ENCODE measurements at regions not wholly inside any gene's neighbourhood (a gene's known extent, or its start where the extent isn't known, plus 50 kb on each side); places are given as distances from the start of the nearest gene placed in this dataset.
"Not testable (repeated sequence)": the region's sequence is repeated elsewhere in the genome, so short reads cannot be mapped to it uniquely, and the experiment has no call there.

DNA sequence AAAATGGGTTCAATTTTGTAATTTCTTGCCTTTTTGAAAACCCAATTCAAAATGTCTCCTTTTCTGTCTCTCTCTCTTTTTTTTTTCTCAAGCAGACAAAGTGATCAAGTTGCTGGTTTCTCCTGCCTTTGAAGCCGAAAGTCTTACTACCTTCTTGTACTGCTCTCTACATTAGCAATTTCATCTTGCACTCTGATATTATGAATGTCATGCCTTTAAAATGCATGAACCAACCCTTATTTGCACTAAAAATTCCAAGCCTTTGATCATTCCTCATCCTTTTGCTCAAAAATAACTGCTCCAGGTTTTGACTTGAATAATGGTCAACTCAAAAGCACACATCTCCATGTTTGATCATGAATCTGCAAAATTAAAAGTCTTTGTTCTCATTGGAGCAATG is 125.2 kb downstream of the CETN3 start:
- DNase-seq = no peak

DNA sequence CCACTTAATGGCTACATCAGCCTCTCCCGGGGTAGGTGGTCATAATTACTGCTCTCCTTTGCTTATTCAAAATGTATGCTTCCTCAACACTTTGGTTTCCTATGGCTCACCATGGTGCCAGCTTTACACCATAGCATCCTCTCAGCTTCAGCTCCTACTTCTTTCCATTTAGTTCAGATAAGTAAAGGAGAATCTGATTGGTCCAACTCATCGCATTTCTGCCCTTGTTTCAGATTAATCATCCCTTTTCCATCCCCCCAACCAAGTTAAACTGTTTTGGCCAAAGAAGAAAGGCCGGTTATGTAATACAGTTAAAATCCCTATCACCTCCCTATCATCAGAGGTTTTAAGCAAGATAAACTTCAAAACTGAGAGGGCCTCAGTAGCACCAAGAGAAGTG is 130.5 kb downstream of the CETN3 start:
- peak; percentile 77 for DNase-seq

DNA sequence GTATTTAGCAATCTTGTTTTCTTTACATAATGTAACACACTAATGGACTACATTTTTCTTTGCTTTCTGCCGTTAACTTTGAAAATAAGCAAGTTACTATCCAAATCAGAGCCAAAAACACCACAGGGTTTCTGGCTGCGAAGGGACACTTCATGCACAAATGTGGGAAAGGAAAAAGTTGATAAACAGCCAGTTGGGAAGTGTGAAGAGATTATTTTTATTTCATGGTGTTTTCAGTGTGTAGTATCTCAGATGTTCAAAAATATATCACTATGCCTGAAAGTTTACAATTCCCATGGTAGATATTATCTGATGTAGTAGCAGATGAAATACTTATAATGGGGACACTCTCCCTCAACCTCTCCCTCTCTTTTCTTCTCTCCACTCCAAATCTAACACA is 135.3 kb downstream of the CETN3 start:
- DNase-seq = no peak

DNA sequence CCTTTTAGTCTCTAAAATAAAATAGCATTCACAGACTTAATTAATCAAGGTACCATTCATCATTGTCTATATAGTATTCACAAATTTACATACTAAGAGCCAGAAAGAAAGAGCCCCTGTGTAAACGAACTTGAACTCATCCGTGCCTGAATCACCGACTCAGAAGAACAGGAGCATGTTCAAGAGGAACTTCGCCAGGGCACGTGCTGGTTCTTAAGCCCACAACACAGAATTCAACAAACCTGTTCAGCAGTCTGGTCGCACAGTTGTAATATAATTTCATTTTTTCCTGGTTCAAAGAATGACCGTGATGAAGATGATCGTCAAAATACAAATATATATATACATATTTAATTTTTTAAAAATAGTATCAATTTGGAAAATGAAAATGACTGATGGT is 141.9 kb downstream of the CETN3 start:
- DNase-seq = no peak

DNA sequence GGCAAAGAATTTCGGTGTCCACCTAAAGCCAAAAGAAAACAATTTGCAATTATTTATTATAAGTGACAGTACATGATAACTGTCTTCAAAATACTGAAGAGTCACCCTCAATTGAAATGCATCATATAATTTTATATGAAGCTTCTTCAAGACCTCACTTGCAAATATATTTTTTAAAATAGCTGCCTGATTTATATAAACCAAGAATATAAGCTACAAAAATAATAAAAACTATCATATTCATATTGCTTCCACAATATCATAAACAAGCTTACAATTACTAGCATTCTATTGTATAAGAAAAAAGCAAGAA is 144.1 kb downstream of the CETN3 start:
- no peak for DNase-seq

DNA sequence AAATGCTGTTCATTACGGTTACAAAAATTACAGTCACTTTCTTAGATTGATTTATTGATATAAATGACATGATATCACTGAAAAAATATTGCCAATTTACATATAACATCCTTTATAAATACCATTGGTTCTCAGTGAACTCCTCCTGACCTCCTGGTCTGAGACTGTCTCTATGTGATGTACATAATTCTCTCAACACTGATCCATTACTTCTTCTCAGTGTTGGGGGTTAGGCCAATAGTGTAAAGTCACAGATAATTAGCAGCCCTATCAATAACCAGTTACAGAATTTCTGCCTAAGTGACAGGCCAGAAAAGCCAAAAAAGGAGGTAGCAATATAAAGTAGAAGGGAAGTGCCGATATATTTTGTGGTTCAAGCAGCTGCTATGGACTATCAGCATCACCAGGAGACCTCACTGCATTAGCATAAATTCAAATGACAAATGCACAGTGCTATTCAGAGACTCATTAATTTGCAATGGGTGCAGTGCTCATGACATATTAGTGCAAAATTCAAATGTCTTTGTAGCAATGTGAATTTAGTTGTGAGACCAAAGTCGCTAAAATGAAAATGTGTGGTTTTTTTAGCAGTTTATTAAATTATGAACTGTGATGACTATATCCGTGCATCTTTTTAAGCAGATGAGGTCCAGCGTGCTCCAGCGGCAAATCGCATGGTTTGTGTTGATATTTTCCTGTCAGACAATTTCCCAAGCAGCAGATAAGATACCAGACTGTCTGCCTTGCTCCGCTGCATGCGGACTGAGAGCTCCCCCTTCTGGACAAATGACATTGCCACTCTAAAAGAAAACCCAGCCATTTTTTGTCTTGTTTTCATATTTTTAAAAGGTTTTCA is 144.6 kb downstream of the CETN3 start:
- DNase-seq = peak; percentile 35

DNA sequence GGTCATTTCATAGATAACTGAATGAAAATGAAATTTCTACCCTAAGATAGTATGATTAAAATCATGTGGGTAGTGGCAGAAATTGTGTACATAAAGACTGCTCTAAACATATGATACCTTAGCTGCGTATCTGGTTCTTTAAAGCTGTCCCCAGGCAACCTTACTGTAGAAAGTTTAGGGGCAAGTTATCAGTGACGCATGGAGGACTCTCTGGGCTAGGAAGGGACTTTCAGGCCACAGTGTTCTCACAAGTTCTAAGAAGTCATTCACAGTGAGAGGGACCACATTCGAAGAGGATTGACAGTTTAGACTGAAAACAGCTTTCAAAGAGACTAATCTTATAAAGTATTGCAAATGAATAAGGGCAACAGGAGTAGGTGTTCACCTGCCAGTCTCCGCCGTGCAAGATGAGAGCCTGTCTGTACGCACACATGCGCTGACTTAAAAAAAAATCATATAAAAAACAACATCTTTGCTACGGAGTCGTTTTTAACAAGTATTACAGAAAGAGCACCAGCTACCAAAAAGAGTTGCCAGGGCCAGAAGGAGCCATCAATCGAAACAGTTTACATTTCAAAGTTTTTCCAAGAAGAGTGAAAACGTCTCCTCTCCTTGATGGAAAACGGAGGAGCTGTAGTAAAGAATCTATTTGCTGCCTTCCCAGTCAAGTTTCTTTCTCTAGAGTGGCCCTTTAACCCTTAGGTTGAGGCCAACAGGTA is 146.3 kb downstream of the CETN3 start:
- no peak for DNase-seq

DNA sequence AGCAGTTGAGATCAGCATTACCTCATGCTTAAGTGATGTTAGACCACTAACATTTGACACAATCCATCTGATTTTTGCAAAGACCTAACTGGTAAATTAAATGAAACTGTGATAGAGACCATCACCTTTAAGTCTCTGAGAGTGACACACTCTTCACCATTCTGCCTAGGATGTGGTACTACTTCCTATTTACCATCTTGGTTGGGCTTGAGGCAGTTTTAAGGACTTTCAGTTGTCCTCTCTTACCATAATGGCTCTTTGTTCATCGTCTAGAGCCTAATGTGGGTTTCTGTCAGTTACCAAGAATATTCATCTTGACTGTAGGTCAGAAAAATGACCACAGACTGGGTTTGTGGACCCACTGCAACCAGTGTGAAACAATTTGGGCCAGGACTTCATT is 158.1 kb downstream of the CETN3 start:
- DNase-seq = no peak

DNA sequence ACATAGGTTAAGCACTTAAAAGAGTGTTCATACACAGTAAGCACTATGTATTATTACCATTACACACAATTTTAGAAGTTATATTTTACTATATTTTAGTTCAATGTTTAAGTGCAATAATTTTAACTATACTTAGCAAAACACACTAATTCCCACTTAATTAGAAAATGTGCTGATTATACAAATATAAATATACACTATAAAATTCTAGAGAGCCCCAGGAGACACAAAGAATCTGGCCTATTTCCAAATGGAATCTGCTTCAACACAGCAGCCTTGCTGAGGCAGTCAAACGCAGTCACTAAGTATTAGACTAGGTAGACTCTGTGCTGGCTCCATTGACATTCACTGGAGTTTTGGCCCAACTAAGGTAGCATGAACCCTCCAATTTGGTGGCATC is 160.9 kb downstream of the CETN3 start:
- DNase-seq = no peak

DNA sequence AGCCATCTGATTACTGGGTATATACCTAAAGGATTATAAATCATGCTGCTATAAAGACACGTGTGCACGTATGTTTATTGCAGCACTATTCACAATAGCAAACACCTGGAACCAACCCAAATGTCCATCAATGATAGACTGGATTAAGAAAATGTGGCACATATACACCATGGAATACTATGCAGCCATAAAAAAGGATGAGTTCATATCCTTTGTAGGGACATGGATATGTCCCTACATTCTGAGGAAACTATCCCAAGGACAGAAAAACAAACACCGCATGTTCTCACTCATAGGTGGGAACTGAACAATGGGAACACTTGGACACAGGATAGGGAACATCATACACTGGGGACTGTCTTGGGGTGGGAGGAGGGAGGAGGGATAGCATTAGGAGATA is 165.7 kb downstream of the CETN3 start:
- DNase-seq = not testable (repeated sequence)

DNA sequence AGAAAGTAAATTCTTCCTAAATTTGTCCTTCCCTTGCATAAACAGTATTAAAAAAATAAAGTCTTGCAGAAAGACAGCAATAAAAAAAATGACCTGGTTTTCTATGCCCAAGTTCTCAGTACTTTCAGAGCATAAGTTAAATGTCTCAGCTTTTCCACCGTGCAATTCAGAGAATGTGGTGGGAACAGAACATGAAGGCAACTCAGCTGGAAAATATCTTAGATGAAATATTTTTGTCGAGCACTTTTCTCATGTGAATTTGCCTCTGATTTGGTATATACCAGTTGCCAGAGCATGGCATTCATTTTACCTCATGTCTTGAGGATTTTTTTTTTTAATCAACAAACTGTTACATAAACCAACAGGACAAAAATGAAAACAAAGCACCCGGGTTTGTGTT is 176.1 kb downstream of the CETN3 start:
- no peak for DNase-seq

DNA sequence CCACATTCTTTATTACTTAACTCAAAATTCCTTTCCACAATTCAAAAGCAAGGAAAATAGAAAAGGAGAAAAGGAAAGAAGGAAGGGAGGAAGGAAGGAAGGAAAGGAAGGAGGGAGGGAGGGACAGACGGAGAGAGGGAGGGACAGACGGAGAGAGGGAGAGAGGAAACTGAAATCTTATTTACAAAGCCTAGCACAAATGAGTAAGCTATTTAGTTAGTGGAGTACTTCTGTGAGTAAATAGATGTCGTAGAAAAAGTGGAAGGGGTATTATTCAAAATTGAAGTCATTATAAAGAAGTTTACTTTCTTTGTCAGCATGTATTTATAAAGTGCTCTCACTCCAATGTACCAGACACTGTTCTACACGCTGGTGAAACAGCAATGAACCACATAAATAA is 177.9 kb downstream of the CETN3 start:
- DNase-seq = no peak

DNA sequence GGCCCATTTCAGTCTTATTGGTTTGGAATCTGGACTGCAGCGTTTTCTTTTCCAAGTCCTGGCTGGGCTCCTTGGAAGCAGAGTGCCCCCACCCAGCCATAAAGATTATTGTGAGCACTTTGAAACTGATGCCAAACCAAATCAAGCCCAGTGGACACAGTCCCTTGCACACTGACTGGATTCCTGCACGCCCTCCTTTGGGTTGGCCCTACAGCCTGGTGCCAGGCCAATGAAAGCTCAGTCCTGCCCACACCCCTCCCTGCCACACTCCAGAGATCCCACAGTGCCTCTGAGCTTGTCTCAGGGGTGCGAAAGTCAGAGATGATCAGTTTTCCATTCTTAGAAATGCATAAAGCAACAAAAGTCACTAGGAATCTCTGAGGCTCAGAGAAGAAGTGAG is 181.9 kb downstream of the CETN3 start:
- no peak for DNase-seq

DNA sequence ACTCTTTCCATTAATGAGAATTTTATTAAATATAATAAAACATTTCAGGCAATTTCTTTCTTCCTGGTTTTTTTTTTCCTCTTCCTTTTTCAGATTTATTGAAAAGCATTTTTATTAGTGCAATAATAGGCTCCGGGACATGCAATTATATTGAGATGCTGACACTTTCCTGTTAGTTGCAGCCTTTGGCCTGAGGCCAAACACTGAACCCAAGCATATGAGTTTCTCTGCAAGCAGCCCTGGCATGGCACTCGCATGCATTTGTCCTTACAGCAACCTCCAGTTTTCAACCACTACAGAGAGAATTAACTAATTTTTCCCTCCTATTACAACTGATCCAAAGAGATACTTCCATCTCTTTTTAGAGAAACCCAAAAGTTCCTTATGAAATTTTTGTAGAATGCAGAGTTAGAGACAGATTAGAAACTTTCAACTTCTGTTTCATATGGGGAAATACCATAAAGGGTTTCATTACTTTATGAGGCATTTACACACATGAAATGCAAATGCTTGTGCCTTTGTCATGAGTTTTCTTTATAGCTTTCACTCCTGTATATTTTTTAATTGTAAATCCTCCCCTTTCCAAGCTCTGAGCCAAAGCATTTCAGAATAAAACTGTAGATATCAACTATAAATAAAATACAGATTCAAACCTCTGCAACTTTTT is 183.0 kb downstream of the CETN3 start:
- no peak for DNase-seq

DNA sequence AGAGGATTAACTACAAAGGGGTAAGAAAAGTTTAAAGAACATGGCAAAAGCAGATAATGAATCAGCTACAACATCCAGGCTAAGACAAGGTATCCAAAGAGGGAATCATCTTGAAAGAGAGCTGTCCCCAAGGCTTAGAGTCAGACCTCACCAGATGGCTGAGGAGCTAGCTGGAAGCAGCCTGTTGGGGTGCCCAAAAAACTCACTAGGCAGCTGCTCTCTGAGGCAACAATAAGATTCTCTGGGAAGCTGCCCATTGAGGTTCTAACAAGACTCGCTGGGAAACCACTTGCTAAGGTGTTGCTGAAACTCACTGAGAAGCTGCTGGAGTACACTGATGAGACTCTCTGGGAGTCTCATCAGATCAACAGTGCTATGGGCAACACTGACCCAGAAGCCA is 185.2 kb downstream of the CETN3 start:
- no peak for DNase-seq

DNA sequence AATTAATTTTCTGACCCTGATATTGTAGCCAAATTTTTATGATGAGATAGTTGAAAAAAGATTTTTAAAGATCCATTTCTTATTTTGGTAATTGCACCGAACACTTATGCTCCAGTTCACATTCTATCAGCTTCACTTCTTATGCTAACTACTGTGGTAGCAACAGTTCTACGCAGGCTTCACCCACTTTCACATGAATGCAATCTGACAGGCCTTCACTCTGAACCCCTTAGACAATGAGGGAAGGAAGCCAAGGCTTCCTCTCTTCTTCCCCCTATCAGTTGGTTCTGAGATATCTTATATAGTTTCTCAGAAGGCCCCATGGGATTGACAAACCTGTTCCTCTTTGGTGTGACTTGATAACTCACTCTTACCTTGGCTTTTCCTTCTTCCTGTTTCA is 185.8 kb downstream of the CETN3 start:
- DNase-seq = no peak

DNA sequence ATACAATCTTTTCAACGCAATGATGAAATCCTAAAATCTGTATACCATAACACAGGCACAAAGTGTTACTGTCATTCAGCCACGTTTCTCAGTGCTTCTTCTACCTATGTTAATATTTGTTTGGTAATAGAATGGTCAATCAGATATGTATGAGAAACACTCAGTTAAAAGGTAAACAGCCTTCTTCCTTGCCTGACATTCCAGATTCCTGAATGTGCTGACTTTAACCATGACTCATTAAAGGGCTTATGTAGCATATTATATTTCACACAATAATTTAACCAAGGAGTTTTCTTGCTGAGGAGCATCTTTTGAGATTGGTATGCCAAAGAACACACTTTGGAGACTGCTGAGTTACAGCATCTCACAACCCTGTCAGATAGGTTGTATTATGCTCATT is 187.6 kb downstream of the CETN3 start:
- DNase-seq = peak; percentile 67

DNA sequence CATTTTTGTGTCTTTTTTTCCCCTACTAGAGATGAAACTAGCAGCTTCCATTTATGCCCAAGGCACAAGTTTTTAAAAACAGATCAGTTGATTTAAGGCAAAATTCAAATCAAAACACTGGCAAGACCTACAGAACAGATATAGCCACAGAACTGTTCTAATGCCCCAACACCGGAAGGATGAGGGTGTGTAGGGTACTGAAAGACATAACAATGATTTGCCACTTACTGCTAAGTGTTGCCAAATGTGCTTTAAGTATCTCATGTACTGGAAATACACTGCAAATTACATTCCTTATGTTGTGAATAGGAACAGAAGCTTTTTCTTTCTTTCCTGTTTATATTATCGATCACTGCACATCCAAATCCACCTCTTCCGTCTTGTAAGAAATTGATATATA is 189.0 kb downstream of the CETN3 start:
- DNase-seq = no peak

DNA sequence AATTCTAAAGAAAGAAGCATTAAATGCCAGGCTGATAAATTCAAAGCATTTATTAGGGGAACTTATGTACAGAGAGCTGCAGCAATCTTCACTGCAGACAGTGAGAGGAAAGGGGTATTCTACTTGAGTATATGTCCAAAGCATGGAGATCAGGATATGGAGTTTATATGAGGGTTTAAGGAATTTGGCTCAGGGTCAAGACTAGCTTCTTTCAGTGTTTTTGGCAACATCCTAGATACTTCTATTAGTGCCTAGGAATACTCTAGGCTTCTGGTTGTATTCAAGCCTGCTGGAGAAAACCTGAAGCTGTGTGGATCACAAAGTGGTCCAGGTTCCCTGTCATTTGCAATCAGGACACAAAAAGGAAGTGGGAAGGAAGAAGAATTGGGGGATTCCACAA is 194.6 kb downstream of the CETN3 start:
- no peak for DNase-seq

DNA sequence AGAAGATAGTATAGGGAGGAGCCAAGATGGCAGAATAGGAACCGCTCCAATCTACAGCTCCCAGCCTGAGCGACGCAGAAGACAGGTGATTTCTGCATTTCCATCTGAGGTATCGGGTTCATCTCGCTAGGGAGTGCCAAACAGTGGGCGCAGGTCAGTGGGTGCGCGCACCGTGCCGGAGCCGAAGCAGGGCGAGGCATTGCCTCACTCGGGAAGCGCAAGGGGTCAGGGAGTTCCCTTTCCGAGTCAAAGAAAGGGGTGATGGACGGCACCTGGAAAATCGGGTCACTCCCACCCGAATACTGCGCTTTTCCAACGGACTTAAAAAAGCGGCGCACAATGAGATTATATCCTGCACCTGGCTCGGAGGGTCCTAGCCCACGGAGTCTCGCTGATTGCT is 201.2 kb downstream of the CETN3 start:
- not testable (repeated sequence) for DNase-seq

DNA sequence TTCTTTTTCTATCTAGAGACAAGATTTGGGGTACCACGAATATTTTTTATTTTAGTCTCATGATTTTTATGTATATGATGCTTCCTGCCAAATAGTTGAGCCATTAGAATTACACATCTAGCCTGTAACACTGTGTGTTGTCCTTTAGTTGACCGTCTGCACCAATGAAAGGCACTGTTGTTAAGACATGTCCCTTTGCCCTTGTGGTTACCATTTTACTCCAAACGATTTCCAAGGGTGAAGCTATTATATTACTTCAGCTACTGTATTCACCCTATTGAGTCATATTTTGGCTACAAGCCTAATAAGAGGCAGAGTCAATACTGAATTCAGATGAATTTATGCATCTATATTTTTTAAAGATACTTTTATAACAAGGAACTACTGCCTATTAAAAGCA is 207.6 kb downstream of the CETN3 start:
- DNase-seq = no peak

DNA sequence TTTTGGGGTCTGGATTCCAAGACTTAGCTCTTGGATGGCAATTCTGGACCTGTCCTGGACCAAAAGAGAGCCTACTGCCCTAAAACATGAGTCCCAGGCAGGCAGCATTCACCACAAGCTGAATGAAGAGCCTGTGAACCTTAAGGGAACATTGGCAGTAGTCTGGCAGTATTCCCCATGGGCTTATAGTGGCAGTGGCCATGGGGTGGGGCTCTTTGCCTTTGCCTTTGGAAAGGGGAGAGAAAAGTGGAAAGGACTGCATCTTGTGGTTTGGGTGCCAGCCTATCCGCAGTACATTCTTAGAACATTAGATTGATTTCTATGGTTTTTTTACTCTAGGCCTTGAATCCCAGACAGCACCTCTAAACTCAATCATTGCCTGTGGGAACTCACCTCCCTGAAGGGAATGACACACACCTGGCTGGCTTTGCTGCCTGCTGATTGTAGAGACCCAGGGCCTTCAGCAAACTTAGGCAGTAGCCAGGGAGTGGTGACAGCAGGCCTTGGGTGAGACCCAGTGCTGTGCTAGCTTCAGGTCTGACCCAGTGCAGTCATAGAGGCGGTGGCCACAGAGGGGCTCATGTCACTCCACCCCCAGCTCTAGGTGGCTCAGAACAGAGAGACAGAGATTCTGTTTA is 216.3 kb downstream of the CETN3 start:
- DNase-seq = no peak

DNA sequence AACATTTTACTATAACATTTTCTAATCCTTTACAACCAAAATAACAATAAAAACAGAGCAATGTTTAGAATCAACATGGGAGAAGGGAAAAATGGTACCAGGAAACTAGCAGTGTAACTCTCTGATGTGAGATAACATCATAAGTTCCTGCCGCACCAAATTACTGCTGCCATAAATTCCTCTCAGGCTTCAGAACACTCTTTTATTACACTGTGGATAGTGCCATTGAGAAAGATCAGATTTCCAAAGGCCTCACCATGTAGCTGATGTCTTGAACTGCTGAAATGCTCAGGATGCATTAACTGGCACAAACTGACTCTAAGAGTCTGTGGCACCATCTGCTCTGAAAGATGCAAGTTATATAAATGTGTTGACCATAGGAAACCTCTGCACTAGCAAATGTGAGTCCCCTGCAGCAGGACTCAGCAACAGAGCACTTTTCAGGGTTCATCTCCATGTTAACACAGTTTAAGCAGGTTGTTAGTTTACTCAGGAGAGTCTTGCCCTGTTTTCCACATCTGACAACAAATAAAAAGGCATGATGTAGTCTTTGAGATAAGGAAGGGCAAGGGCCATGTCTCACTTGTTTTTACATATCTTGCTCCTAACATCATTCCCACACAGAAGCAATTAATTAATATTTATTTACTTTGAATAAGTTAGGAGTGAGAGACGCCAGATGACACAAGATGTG is 218.1 kb downstream of the CETN3 start:
- no peak for DNase-seq

All from NCI-H226 (cell line).